ENCODE measurements at regions not wholly inside any gene's neighbourhood (a gene's known extent, or its start where the extent isn't known, plus 50 kb on each side); places are given as distances from the start of the nearest gene placed in this dataset.
"Not testable (repeated sequence)": the region's sequence is repeated elsewhere in the genome, so short reads cannot be mapped to it uniquely, and the experiment has no call there.

- Histone ChIP-seq H3K27ac (ENCODE audit: low read depth in 2 of 2, low read length in 1 of 2) (no peak overlapping the region), H3K36me3 (ENCODE audit: control insufficient read depth in 2 of 2, insufficient read depth in 2 of 2, low read length in 1 of 2) (no peaks in the 10 kb centered on the region), H3K9me3 (ENCODE audit: control insufficient read depth in 2 of 2, insufficient read depth in 1 of 2, low read depth in 1 of 2, low read length in 1 of 2) (no peaks in the 10 kb centered on the region), H3K4me3 (ENCODE audit: low read depth in 1 of 2, low read length in 2 of 2) (no peak overlapping the region), H3K27me3 (ENCODE audit: control insufficient read depth in 1 of 2, insufficient read depth in 2 of 2, low read length in 2 of 2) (no peaks in the 10 kb centered on the region), H3K4me1 (ENCODE audit: control insufficient read depth in 2 of 2, insufficient read depth in 2 of 2, low read length in 1 of 2) (no peaks in the 10 kb centered on the region)
- WGBS, 2 donors: 77 to 78% methylated on average over 3 of the region's 3 CpGs
Measured at GRCh38 chr13:87302034-87302433, 369.1 kb upstream of the SLITRK5 start.

- Histone ChIP-seq H3K27me3 (ENCODE audit: control insufficient read depth in 1 of 2, insufficient read depth in 2 of 2, low read length in 2 of 2) (no peaks in the 10 kb centered on the region), H3K9me3 (ENCODE audit: control insufficient read depth in 2 of 2, insufficient read depth in 1 of 2, low read depth in 1 of 2, low read length in 1 of 2) (no peaks in the 10 kb centered on the region), H3K4me1 (ENCODE audit: control insufficient read depth in 2 of 2, insufficient read depth in 2 of 2, low read length in 1 of 2) (no peaks in the 10 kb centered on the region), H3K27ac (ENCODE audit: low read depth in 2 of 2, low read length in 1 of 2) (no peak overlapping the region), H3K4me3 (ENCODE audit: low read depth in 1 of 2, low read length in 2 of 2) (no peak overlapping the region), H3K36me3 (ENCODE audit: control insufficient read depth in 2 of 2, insufficient read depth in 2 of 2, low read length in 1 of 2) (no peaks in the 10 kb centered on the region)
- 77% methylated on average over 1 of the region's 1 CpG for WGBS, 2 donors
Measured at GRCh38 chr13:87302931-87303330, 368.2 kb upstream of the SLITRK5 start.

DNA sequence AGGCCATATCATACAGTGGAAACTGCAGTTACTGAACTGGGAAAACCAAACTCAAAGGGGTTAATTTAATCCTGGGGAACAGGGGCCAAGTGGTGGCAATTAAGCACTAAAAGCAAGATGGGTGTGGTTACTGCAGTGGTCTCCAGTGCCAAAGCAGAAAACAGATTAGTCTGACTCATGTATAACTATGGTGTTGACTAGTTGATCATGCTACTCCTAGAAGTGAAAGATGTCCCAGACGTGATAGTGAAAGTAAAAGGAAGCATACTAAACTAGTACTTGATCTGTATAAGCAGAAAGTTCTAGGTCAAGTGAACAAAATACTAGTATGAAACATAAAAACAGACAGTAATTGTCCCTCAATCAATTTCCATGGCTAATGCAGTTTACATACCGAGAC lies 360.0 kb upstream of the SLITRK5 start:
- 59 to 61% methylated on average over 2 of the region's 2 CpGs for whole genome bisulfite sequencing, 2 donors
- Histone ChIP-seq H3K27me3 (ENCODE audit: control insufficient read depth in 1 of 2, insufficient read depth in 2 of 2, low read length in 2 of 2) (no peaks in the 10 kb centered on the region), H3K4me1 (ENCODE audit: control insufficient read depth in 2 of 2, insufficient read depth in 2 of 2, low read length in 1 of 2) (no peaks in the 10 kb centered on the region), H3K36me3 (ENCODE audit: control insufficient read depth in 2 of 2, insufficient read depth in 2 of 2, low read length in 1 of 2) (no peaks in the 10 kb centered on the region), H3K9me3 (ENCODE audit: control insufficient read depth in 2 of 2, insufficient read depth in 1 of 2, low read depth in 1 of 2, low read length in 1 of 2) (no peaks in the 10 kb centered on the region), H3K4me3 (ENCODE audit: low read depth in 1 of 2, low read length in 2 of 2) (no peak overlapping the region), H3K27ac (ENCODE audit: low read depth in 2 of 2, low read length in 1 of 2) (no peak overlapping the region)

- no peaks in the 10 kb centered on the region for H3K4me1 ChIP-seq (ENCODE audit: control insufficient read depth in 2 of 2, insufficient read depth in 2 of 2, low read length in 1 of 2)
- H3K27ac ChIP-seq (ENCODE audit: low read depth in 2 of 2, low read length in 1 of 2): no peak overlapping the region
- no peaks in the 10 kb centered on the region for H3K9me3 ChIP-seq (ENCODE audit: control insufficient read depth in 2 of 2, insufficient read depth in 1 of 2, low read depth in 1 of 2, low read length in 1 of 2)
- H3K36me3 ChIP-seq (ENCODE audit: control insufficient read depth in 2 of 2, insufficient read depth in 2 of 2, low read length in 1 of 2): no peaks in the 10 kb centered on the region
- H3K27me3 ChIP-seq (ENCODE audit: control insufficient read depth in 1 of 2, insufficient read depth in 2 of 2, low read length in 2 of 2): no peaks in the 10 kb centered on the region
- H3K4me3 ChIP-seq (ENCODE audit: low read depth in 1 of 2, low read length in 2 of 2): no peak overlapping the region
- WGBS, 2 donors: 58 to 73% methylated on average over 1 of the region's 1 CpG
Measured at GRCh38 chr13:87314822-87315221, 356.3 kb upstream of the SLITRK5 start.

- no peaks in the 10 kb centered on the region for H3K9me3 ChIP-seq (ENCODE audit: control insufficient read depth in 2 of 2, insufficient read depth in 1 of 2, low read depth in 1 of 2, low read length in 1 of 2)
- H3K27me3 ChIP-seq (ENCODE audit: control insufficient read depth in 1 of 2, insufficient read depth in 2 of 2, low read length in 2 of 2): no peaks in the 10 kb centered on the region
- H3K27ac ChIP-seq (ENCODE audit: low read depth in 2 of 2, low read length in 1 of 2): no peak overlapping the region
- H3K4me1 ChIP-seq (ENCODE audit: control insufficient read depth in 2 of 2, insufficient read depth in 2 of 2, low read length in 1 of 2): no peaks in the 10 kb centered on the region
- no peaks in the 10 kb centered on the region for H3K36me3 ChIP-seq (ENCODE audit: control insufficient read depth in 2 of 2, insufficient read depth in 2 of 2, low read length in 1 of 2)
- WGBS, 2 donors: 74 to 75% methylated on average over 3 of the region's 3 CpGs
- no peak overlapping the region for H3K4me3 ChIP-seq (ENCODE audit: low read depth in 1 of 2, low read length in 2 of 2)
Measured at GRCh38 chr13:87322386-87322785, 348.8 kb upstream of the SLITRK5 start.

- H3K4me1 ChIP-seq (ENCODE audit: control insufficient read depth in 2 of 2, insufficient read depth in 2 of 2, low read length in 1 of 2): no peaks in the 10 kb centered on the region
- WGBS, 2 donors: 74 to 77% methylated on average over 3 of the region's 3 CpGs
Measured at GRCh38 chr13:87324558-87324957, 346.6 kb upstream of the SLITRK5 start.

GRCh38 chr13:87331178-87331577 lies 340.0 kb upstream of the SLITRK5 start:
- no peak overlapping the region for H3K4me3 ChIP-seq (ENCODE audit: low read depth in 1 of 2, low read length in 2 of 2)
- H3K9me3 ChIP-seq (ENCODE audit: control insufficient read depth in 2 of 2, insufficient read depth in 1 of 2, low read depth in 1 of 2, low read length in 1 of 2): no peaks in the 10 kb centered on the region
- no peak overlapping the region for H3K27ac ChIP-seq (ENCODE audit: low read depth in 2 of 2, low read length in 1 of 2)
- no peaks in the 10 kb centered on the region for H3K36me3 ChIP-seq (ENCODE audit: control insufficient read depth in 2 of 2, insufficient read depth in 2 of 2, low read length in 1 of 2)
- no peaks in the 10 kb centered on the region for H3K4me1 ChIP-seq (ENCODE audit: control insufficient read depth in 2 of 2, insufficient read depth in 2 of 2, low read length in 1 of 2)
- H3K27me3 ChIP-seq (ENCODE audit: control insufficient read depth in 1 of 2, insufficient read depth in 2 of 2, low read length in 2 of 2): no peaks in the 10 kb centered on the region
- WGBS, 2 donors: 37 to 46% methylated on average over 3 of the region's 3 CpGs

More at GRCh38 chr13:87324558-87324957, 346.6 kb upstream of the SLITRK5 start:
- H3K27me3 ChIP-seq (ENCODE audit: control insufficient read depth in 1 of 2, insufficient read depth in 2 of 2, low read length in 2 of 2): no peaks in the 10 kb centered on the region
- no peaks in the 10 kb centered on the region for H3K9me3 ChIP-seq (ENCODE audit: control insufficient read depth in 2 of 2, insufficient read depth in 1 of 2, low read depth in 1 of 2, low read length in 1 of 2)
- H3K36me3 ChIP-seq (ENCODE audit: control insufficient read depth in 2 of 2, insufficient read depth in 2 of 2, low read length in 1 of 2): no peaks in the 10 kb centered on the region
- H3K4me3 ChIP-seq (ENCODE audit: low read depth in 1 of 2, low read length in 2 of 2): no peak overlapping the region
- H3K27ac ChIP-seq (ENCODE audit: low read depth in 2 of 2, low read length in 1 of 2): no peak overlapping the region

DNA sequence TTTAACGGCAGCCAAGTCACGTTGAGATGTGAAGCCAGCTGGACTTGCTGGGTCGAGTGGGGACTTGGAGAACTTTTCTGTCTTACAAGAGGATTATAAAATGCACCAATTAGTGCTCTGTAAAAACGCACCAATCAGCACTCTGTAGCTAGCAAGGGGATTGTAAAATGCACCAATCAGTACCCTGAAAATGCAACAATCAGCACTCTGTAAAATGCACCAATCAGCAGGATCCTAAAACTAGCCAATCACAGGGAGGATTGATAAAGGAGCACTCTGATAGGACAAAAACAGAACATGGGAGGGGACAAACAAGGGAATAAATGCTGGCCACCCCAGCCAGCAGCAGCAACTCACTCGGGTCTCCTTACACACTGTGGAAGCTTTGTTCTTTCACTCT lies 337.6 kb upstream of the SLITRK5 start:
- Histone ChIP-seq H3K36me3 (ENCODE audit: control insufficient read depth in 2 of 2, insufficient read depth in 2 of 2, low read length in 1 of 2) (no peaks in the 10 kb centered on the region), H3K27ac (ENCODE audit: low read depth in 2 of 2, low read length in 1 of 2) (no peak overlapping the region), H3K27me3 (ENCODE audit: control insufficient read depth in 1 of 2, insufficient read depth in 2 of 2, low read length in 2 of 2) (no peaks in the 10 kb centered on the region), H3K4me1 (ENCODE audit: control insufficient read depth in 2 of 2, insufficient read depth in 2 of 2, low read length in 1 of 2) (no peaks in the 10 kb centered on the region), H3K9me3 (ENCODE audit: control insufficient read depth in 2 of 2, insufficient read depth in 1 of 2, low read depth in 1 of 2, low read length in 1 of 2) (no peaks in the 10 kb centered on the region), H3K4me3 (ENCODE audit: low read depth in 1 of 2, low read length in 2 of 2) (no peak overlapping the region)
- 58 to 60% methylated on average over 5 of the region's 5 CpGs for WGBS, 2 donors

DNA sequence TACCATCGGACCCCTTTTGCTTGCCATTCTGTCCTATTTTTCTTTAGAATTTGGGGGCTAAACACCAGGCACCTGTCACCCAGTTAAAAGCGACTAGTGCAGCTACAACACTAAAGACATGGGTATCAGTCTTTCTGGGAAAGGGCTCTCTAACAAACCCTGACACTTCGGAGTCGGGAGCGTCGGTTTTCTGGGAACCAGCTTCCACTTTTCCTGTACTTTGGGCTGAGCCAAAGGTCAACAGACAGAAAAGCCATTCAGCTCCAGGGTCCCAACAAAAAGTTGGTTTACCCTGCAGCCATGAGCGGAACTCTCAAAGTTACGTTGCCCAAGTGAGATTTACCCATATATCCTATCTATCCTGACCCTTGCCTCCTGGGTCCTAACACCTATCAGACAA lies 337.0 kb upstream of the SLITRK5 start:
- 93 to 95% methylated on average over 8 of the region's 8 CpGs for WGBS, 2 donors
- H3K9me3 ChIP-seq (ENCODE audit: control insufficient read depth in 2 of 2, insufficient read depth in 1 of 2, low read depth in 1 of 2, low read length in 1 of 2): no peaks in the 10 kb centered on the region
- no peaks in the 10 kb centered on the region for H3K36me3 ChIP-seq (ENCODE audit: control insufficient read depth in 2 of 2, insufficient read depth in 2 of 2, low read length in 1 of 2)
- no peak overlapping the region for H3K27ac ChIP-seq (ENCODE audit: low read depth in 2 of 2, low read length in 1 of 2)
- no peak overlapping the region for H3K4me3 ChIP-seq (ENCODE audit: low read depth in 1 of 2, low read length in 2 of 2)
- H3K27me3 ChIP-seq (ENCODE audit: control insufficient read depth in 1 of 2, insufficient read depth in 2 of 2, low read length in 2 of 2): no peaks in the 10 kb centered on the region
- no peaks in the 10 kb centered on the region for H3K4me1 ChIP-seq (ENCODE audit: control insufficient read depth in 2 of 2, insufficient read depth in 2 of 2, low read length in 1 of 2)

- H3K4me1 ChIP-seq (ENCODE audit: control insufficient read depth in 2 of 2, insufficient read depth in 2 of 2, low read length in 1 of 2); H3K27ac ChIP-seq (ENCODE audit: low read depth in 2 of 2, low read length in 1 of 2); H3K9me3 ChIP-seq (ENCODE audit: control insufficient read depth in 2 of 2, insufficient read depth in 1 of 2, low read depth in 1 of 2, low read length in 1 of 2); H3K4me3 ChIP-seq (ENCODE audit: low read depth in 1 of 2, low read length in 2 of 2); H3K36me3 ChIP-seq (ENCODE audit: control insufficient read depth in 2 of 2, insufficient read depth in 2 of 2, low read length in 1 of 2); H3K27me3 ChIP-seq (ENCODE audit: control insufficient read depth in 1 of 2, insufficient read depth in 2 of 2, low read length in 2 of 2): not testable (repeated sequence)
- 75 to 78% methylated on average over 8 of the region's 8 CpGs for WGBS, 2 donors
Measured at GRCh38 chr13:87336346-87336889, 334.8 kb upstream of the SLITRK5 start.

All from esophagus (tissue), 2 donors.